Panc1 (cell line): ENCODE measurements at regions not wholly inside any gene's neighbourhood (a gene's known extent, or its start where the extent isn't known, plus 50 kb on each side); places are given as distances from the start of the nearest gene placed in this dataset.

Experiments used
- ATAC-seq: fragments of 200-7000 bp; cut with Tn5 transposase; 2 replicates; pipeline ENCODE4 v1.9.1; 2020; ENCODE audit warnings: mild to moderate bottlenecking, moderate library complexity
- BruUV-seq: library from RNA; stranded (reverse); fragments of 400-500 nt; replicated peaks from 2 replicates; lab custom pipeline; 2021; lab: Mats Ljungman, UMichigan
- CTCF ChIA-PET: fragments of 300-600 bp; sonication (Branson Sonifier 250); formaldehyde crosslinking; loops from one replicate; lab custom pipeline; 2022; ENCODE audit warnings: antibody characterized with exemption; lab: Charles Lee
- POLR2A ChIA-PET: fragments of 300-600 bp; sonication (Branson Sonifier 250); formaldehyde crosslinking; loops from one replicate; lab custom pipeline; 2022; ENCODE audit warnings: antibody characterized with exemption; lab: Charles Lee
- DNase-seq: peaks from one replicate; pipeline ENCODE4 v3.0.0-alpha.2; 2010; ENCODE audit warnings: low read depth, low spot score
- H3K27ac ChIP-seq: 2 replicates; pipeline ENCODE4 v1.5.1; 2011; ENCODE audit warnings: mild to moderate bottlenecking, low read length, inconsistent platforms
- H3K27me3 ChIP-seq: fragments of 200-500 bp; sonication (Bioruptor generic); 2 replicates; pipeline ENCODE4 v1.6.0; 2014; ENCODE audit warnings: low read length, inconsistent platforms; ENCODE audit not compliant: control insufficient read depth, insufficient read depth
- H3K36me3 ChIP-seq: fragments of 200-500 bp; sonication (Bioruptor generic); 2 replicates; pipeline ENCODE4 v1.5.1; 2014; ENCODE audit warnings: inconsistent platforms, mild to moderate bottlenecking, low read length, moderate library complexity; ENCODE audit not compliant: control insufficient read depth, insufficient read depth
- H3K4me1 ChIP-seq: 2 replicates; pipeline ENCODE4 v1.5.1; 2011; ENCODE audit warnings: inconsistent platforms, mild to moderate bottlenecking, low read length, moderate library complexity; ENCODE audit not compliant: control insufficient read depth, insufficient read depth
- H3K4me3 ChIP-seq, 2 experiments: 2 replicates each; pipeline ENCODE4 v1.5.1; 2011 to 2012; ENCODE audit warnings: low read depth in 2 of 2, low read length in 2 of 2, mild to moderate bottlenecking in 2 of 2, inconsistent platforms in 1 of 2, moderate library complexity in 1 of 2
- H3K9me3 ChIP-seq: fragments of 200-500 bp; sonication (Bioruptor generic); 2 replicates; pipeline ENCODE4 v1.5.1; 2014; ENCODE audit warnings: low read depth, mild to moderate bottlenecking, inconsistent platforms, low read length, moderate library complexity; ENCODE audit not compliant: control insufficient read depth, insufficient read depth
- CTCF ChIP-seq: fragments of 450-650 bp; IDR thresholded peaks from 2 replicates; pipeline ENCODE4 v1.5.1; 2017; ENCODE audit warnings: mild to moderate bottlenecking
- POLR2AphosphoS5 ChIP-seq: IDR thresholded peaks from 2 replicates; pipeline ENCODE4 v1.6.1; 2012; ENCODE audit warnings: mild to moderate bottlenecking, low read depth, low read length, moderate library complexity
- REST ChIP-seq, 2 experiments: IDR thresholded peaks; 2 replicates each; pipeline ENCODE4 v1.6.1; 2011 to 2012; ENCODE audit warnings: low read depth in 2 of 2, control low read depth in 1 of 2, low read length in 1 of 2, mild to moderate bottlenecking in 1 of 2, moderate library complexity in 1 of 2; ENCODE audit not compliant: insufficient read depth in 1 of 2
- SIN3A ChIP-seq: IDR thresholded peaks from 2 replicates; pipeline ENCODE4 v1.6.1; 2012; ENCODE audit warnings: low read depth, mild to moderate bottlenecking, low read length, moderate library complexity, borderline replicate concordance; ENCODE audit not compliant: insufficient read depth
- TCF7L2 ChIP-seq: IDR thresholded peaks from 2 replicates; pipeline ENCODE4 v1.6.1; 2011; ENCODE audit warnings: mild to moderate bottlenecking, low read depth, low read length, inconsistent platforms
- in situ Hi-C: cut with HindIII; loops from 2 replicates; pipeline ENCODE4 v1.10.0; 2016; ENCODE audit warnings: low sequenced_read_pairs, low pct_unique_long_range_greater_than_20kb
- intact Hi-C: fragments of 100-400 bp; cut with micrococcal nuclease; formaldehyde crosslinking; loops from one replicate; pipeline ENCODE4 v1.10.0; 2022; ENCODE audit not compliant: unreplicated experiment

- ChIA-PET CTCF (no interaction called here), POLR2A (no interaction called here)
- no peak for DNase-seq
- intact Hi-C loops, result no loop called here
- Histone ChIP-seq H3K27ac (no peak overlapping the region), H3K27me3 (no peaks in the 10 kb centered on the region), H3K4me1 (no peaks in the 10 kb centered on the region), H3K36me3 (no peaks in the 10 kb centered on the region), H3K9me3 (no peaks in the 10 kb centered on the region), H3K4me3 (no peak overlapping the region)
- in situ Hi-C loops, result no loop called here
- no TSS peak for BruUV-seq
- ATAC-seq, result no peak
- TF ChIP-seq REST (IDR thresholded peaks at IDR 0.05; ENCODE audit: insufficient read depth in 1 of 2, low read depth in 2 of 2, low read length in 1 of 2), result no peak
Observed at GRCh38 chr11:21774212-21774611, 418.7 kb upstream of the ANO5 start.

- Histone ChIP-seq H3K4me1 (no peaks in the 10 kb centered on the region), H3K27ac (no peak overlapping the region), H3K9me3 (no peaks in the 10 kb centered on the region), H3K36me3 (no peaks in the 10 kb centered on the region), H3K27me3 (no peaks in the 10 kb centered on the region), H3K4me3 (no peak overlapping the region)
- ATAC-seq, result no peak
- ChIA-PET CTCF (no interaction called here), POLR2A (no interaction called here)
- no TSS peak for BruUV-seq
- no peak for TF ChIP-seq SIN3A
- TF ChIP-seq CTCF, result no peak
- no peak for TF ChIP-seq REST (IDR thresholded peaks at IDR 0.05; ENCODE audit: insufficient read depth in 1 of 2, low read depth in 2 of 2, low read length in 1 of 2)
- TF ChIP-seq TCF7L2, result no peak
- no peak for TF ChIP-seq POLR2AphosphoS5
- in situ Hi-C loops, result no loop called here
- intact Hi-C loops, result no loop called here
- DNase-seq, result no peak
Observed at GRCh38 chr11:21775911-21776310, 417.0 kb upstream of the ANO5 start.
